Occipital lobe (tissue), 1 donor: ENCODE measurements at regions not wholly inside any gene's neighbourhood (a gene's known extent, or its start where the extent isn't known, plus 50 kb on each side); places are given as distances from the start of the nearest gene placed in this dataset.
"Not testable (repeated sequence)": the region's sequence is repeated elsewhere in the genome, so short reads cannot be mapped to it uniquely, and the experiment has no call there.

Source experiments
- DNase-seq: peaks from one replicate; lab custom pipeline; 2025; lab: John Stamatoyannopoulos, UW

GRCh38 chr2:216776066-216776850 is 80.9 kb upstream of the IGFBP5 start:
- DNase-seq: no peak

- DNase-seq: no peak
Measured at GRCh38 chr2:216775043-216775453, 79.7 kb upstream of the IGFBP5 start.

GRCh38 chr2:216774620-216775019 is 79.3 kb upstream of the IGFBP5 start:
- DNase-seq: no peak

- DNase-seq: no peak
Measured at GRCh38 chr2:216774180-216774579, 78.8 kb upstream of the IGFBP5 start.

GRCh38 chr2:216773072-216773471 is 77.7 kb upstream of the IGFBP5 start:
- DNase-seq: no peak

- DNase-seq: no peak
Measured at GRCh38 chr2:216770717-216771116, 75.4 kb upstream of the IGFBP5 start.

- DNase-seq: no peak
Measured at GRCh38 chr2:216770050-216770449, 74.7 kb upstream of the IGFBP5 start.

GRCh38 chr2:216769626-216770025 is 74.3 kb upstream of the IGFBP5 start:
- no peak for DNase-seq

GRCh38 chr2:216768908-216769411 is 73.6 kb upstream of the IGFBP5 start:
- no peak for DNase-seq

GRCh38 chr2:216765761-216766262 is 70.5 kb upstream of the IGFBP5 start:
- no peak for DNase-seq

- DNase-seq: no peak
Measured at GRCh38 chr2:216763396-216763795, 68.0 kb upstream of the IGFBP5 start.

GRCh38 chr2:216761809-216762208 is 66.5 kb upstream of the IGFBP5 start:
- no peak for DNase-seq

- DNase-seq: no peak
Measured at GRCh38 chr2:216761133-216761532, 65.8 kb upstream of the IGFBP5 start.

- no peak for DNase-seq
Measured at GRCh38 chr2:216758256-216759155, 63.2 kb upstream of the IGFBP5 start.

GRCh38 chr2:216757532-216757931 is 62.2 kb upstream of the IGFBP5 start:
- no peak for DNase-seq

GRCh38 chr2:216756435-216756834 is 61.1 kb upstream of the IGFBP5 start:
- DNase-seq: no peak

- DNase-seq: no peak
Measured at GRCh38 chr2:216754812-216755211, 59.5 kb upstream of the IGFBP5 start.

GRCh38 chr2:216754336-216754735 is 59.0 kb upstream of the IGFBP5 start:
- no peak for DNase-seq

GRCh38 chr2:216752855-216753505 is 57.6 kb upstream of the IGFBP5 start:
- no peak for DNase-seq

GRCh38 chr2:216750750-216751149 is 55.4 kb upstream of the IGFBP5 start:
- DNase-seq: not testable (repeated sequence)

GRCh38 chr2:216746268-216746667 is 50.9 kb upstream of the IGFBP5 start:
- DNase-seq: not testable (repeated sequence)

- no peak for DNase-seq
Measured at GRCh38 chr2:216745453-216745852, 50.1 kb upstream of the IGFBP5 start.
